Astrocyte of the spinal cord (primary cell): ENCODE measurements at regions not wholly inside any gene's neighbourhood (a gene's known extent, or its start where the extent isn't known, plus 50 kb on each side); places are given as distances from the start of the nearest gene placed in this dataset.

Source experiments
- DNase-seq: peaks from one replicate; pipeline ENCODE4 v3.0.0; 2011; ENCODE audit warnings: low read depth, low spot score
- H3K4me3 ChIP-seq: 2 replicates; pipeline ENCODE4 v1.5.1; 2011; ENCODE audit warnings: low read depth, mild to moderate bottlenecking, low read length, moderate library complexity
- in situ Hi-C: cut with HindIII; loops from 2 replicates; pipeline ENCODE4 v1.10.0; 2017; ENCODE audit warnings: low sequenced_read_pairs
- TF ChIP-seq, protein P1 (sequence below): IDR thresholded peaks from 2 replicates; pipeline ENCODE4 v1.5.1; 2012; ENCODE audit warnings: low read depth, mild to moderate bottlenecking, low read length, inconsistent platforms

DNA sequence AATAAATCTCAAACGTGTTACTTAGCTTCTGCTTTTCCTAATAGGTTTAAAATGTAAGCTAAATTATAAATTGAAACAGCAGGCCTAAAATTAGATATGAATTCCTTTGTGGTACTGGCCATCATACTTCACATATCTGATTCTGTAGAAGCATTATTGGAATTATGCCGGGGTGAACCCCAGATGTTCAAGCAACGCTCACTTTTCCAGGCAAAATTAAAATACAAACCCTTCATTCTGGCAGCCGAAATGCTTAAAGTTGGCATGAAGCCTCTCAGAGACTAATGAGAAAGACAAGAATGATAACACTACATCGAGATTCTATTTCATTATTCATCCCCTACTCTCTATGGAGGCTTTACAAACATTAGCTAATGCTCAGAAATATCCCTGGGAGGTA lies 1352.7 kb upstream of the ADGRL2 start:
- in situ Hi-C loops, result no loop called here
- peak; percentile 22 for DNase-seq
- TF ChIP-seq, protein P1, sequence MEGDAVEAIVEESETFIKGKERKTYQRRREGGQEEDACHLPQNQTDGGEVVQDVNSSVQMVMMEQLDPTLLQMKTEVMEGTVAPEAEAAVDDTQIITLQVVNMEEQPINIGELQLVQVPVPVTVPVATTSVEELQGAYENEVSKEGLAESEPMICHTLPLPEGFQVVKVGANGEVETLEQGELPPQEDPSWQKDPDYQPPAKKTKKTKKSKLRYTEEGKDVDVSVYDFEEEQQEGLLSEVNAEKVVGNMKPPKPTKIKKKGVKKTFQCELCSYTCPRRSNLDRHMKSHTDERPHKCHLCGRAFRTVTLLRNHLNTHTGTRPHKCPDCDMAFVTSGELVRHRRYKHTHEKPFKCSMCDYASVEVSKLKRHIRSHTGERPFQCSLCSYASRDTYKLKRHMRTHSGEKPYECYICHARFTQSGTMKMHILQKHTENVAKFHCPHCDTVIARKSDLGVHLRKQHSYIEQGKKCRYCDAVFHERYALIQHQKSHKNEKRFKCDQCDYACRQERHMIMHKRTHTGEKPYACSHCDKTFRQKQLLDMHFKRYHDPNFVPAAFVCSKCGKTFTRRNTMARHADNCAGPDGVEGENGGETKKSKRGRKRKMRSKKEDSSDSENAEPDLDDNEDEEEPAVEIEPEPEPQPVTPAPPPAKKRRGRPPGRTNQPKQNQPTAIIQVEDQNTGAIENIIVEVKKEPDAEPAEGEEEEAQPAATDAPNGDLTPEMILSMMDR, result no peak
- no peak overlapping the region for H3K4me3 ChIP-seq

DNA sequence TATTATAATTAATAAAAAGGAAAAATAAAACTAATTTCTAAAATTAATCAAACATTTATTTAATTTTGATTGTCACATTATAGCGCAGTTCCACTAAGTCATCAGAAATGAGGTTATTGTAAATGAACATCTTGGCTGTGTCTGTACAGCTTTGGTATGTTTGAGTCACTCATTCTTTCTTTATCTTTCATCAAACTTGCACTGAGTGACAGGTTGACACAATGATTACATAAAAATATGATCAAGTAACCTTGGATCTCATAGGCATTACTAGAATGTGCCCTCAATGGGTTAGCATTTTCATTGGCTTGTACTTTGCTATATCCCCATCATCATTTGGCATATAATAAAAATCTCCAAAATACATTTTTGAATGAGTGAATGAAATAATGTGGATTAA lies 1353.2 kb upstream of the ADGRL2 start:
- no peak for DNase-seq
- H3K4me3 ChIP-seq, result no peak overlapping the region
- in situ Hi-C loops, result no loop called here

DNA sequence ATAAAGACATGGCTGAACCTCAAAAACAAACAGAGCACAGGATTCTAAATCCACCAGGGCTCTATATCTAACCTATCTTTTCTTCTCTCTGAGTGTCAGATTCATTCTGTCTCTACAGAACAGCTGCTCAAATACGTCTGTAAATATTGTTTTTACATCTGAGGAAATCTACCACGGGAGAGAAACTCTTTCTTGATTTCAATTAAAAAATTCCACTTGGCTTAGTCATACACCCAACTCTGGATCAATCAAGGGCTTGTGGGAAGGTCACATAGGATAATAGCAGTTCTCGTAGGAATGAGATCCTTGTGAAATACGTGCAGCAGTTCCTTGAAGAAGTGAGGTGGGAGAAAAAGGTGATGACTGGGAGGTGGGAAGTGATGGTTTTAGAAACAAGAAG lies 1355.7 kb upstream of the ADGRL2 start:
- TF ChIP-seq, protein P1, result no peak
- H3K4me3 ChIP-seq, result no peak overlapping the region
- peak; percentile 15 for DNase-seq
- in situ Hi-C loops, result no loop called here

More for the DNA sequence above, 1353.2 kb upstream of the ADGRL2 start:
- TF ChIP-seq, protein P1, result no peak

DNA sequence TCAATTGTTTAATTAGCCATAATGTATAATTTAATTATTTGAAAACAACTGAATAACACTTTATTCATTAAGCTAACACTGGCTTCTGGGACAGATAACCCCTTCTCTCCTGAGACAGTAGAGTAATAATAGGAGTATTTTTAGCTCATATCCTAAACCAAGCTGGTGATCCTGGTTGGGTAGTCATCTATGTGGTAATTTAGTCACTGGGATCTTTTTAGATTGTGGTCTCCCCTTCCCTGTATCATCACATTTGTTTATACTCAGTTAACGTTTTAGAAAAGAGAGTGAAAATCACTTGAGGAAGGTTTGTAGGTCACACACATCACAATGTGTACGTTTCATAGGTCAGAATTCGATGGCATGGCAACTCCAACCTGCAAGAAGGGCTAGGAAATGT lies 1356.6 kb upstream of the ADGRL2 start:
- in situ Hi-C loops, result no loop called here
- TF ChIP-seq, protein P1, result no peak
- no peak overlapping the region for H3K4me3 ChIP-seq
- DNase-seq, result no peak

DNA sequence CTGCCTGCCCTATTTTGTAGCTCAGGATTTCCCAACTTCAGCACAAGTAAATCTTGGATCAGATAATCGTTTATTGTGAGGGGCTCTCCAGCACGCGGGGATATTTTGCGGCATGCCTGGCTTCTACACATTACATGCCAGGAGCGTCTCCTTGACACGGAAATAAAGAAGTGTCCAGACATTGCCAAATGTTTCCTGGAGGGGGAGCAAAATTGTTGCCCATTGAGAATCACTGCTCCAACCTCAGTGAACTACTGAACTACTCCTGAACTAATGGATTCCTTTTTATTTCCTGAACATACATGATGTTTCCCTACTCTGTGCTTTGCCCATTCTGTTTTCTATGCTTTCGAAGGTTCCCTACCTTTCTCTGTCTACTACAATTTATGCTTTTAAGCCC lies 1359.1 kb upstream of the ADGRL2 start:
- DNase-seq, result no peak
- no peak overlapping the region for H3K4me3 ChIP-seq
- TF ChIP-seq, protein P1, result no peak
- in situ Hi-C loops, result no loop called here

DNA sequence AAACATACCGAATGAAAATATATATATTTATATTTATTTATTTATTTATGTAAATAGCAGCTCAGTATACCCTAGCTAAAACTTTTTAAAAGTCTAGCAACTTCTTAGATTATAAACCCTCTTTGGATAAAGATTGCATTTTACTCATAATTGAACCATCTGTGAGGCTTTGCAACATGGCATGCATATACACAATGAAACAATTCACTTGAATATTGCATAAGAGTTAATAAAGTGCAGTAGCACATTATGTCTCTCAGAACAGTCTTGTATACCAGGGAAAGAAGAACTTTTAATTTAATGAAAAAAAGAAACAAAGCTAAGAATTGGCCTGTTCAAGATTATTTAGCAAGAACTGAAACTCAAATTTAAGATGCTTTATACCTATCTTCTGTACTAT lies 1363.9 kb upstream of the ADGRL2 start:
- no peak for DNase-seq
- TF ChIP-seq, protein P1, result no peak
- no peak overlapping the region for H3K4me3 ChIP-seq
- in situ Hi-C loops, result no loop called here

DNA sequence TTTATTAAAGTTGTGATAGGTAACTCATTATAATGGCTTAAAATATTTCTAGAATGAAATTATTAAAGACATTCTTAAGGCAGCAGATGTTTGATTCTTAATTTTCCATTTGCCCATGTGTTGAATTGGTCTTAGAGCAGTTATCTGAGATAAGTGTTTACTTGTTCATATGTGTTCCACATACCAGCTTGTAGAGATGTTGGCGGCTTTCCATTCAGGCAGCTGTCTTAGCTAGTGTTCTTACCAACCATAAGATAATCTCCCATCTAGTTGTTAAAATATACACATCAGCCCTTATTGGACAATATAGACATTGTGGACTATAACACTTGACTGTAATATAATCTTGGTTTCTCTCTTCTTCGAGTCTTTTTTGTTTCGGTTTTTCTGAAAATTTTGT lies 1372.9 kb upstream of the ADGRL2 start:
- DNase-seq, result no peak
- in situ Hi-C loops, result no loop called here
- TF ChIP-seq, protein P1, result no peak

More for the DNA sequence above, 1372.9 kb upstream of the ADGRL2 start:
- no peak overlapping the region for H3K4me3 ChIP-seq
